HCT116 (cell line): ENCODE measurements at regions not wholly inside any gene's neighbourhood (a gene's known extent, or its start where the extent isn't known, plus 50 kb on each side); places are given as distances from the start of the nearest gene placed in this dataset.

ENCODE experiments used
- ATAC-seq: fragments of 200-7000 bp; cut with Tn5 transposase; 2 replicates; pipeline ENCODE4 v1.9.1; 2020; ENCODE audit warnings: mild to moderate bottlenecking, moderate library complexity
- BruUV-seq: library from RNA; stranded (reverse); fragments of 400-500 nt; replicated peaks from 2 replicates; lab custom pipeline; 2021; lab: Mats Ljungman, UMichigan
- CTCF ChIA-PET: fragments of 300-600 bp; sonication (Branson Sonifier 250); formaldehyde crosslinking; loops from one replicate; lab custom pipeline; 2021; ENCODE audit warnings: antibody characterized with exemption; lab: Charles Lee
- POLR2A ChIA-PET: fragments of 300-600, 350-600 bp; sonication (Branson Sonifier 250); formaldehyde crosslinking; loops from one replicate; lab custom pipeline; 2021; ENCODE audit warnings: antibody characterized with exemption; lab: Charles Lee
- RAD21 ChIA-PET, 2 experiments: fragments of 300-600 bp; sonication (Branson Sonifier 250); formaldehyde crosslinking; loops; one replicate each; lab custom pipeline; 2023; ENCODE audit warnings: low total read pairs in 2 of 2; ENCODE audit not compliant: uncharacterized antibody in 2 of 2, unreplicated experiment in 2 of 2, low non-redundant PET in 1 of 2; lab: Charles Lee
- DNase-seq: peaks from one replicate; pipeline ENCODE4 v3.0.0-alpha.2; 2010; ENCODE audit warnings: low read depth, low spot score
- H2AFZ ChIP-seq: fragments of 200-600 bp; shearing (Covaris generic), sonication (generic); 2 replicates; pipeline ENCODE4 v1.6.1; 2017; ENCODE audit warnings: low read depth, mixed run types, mixed read lengths, antibody characterized with exemption, low read length; ENCODE audit not compliant: poor library complexity, severe bottlenecking
- H3K27ac ChIP-seq: 2 replicates; pipeline ENCODE4 v1.5.1; 2012; ENCODE audit warnings: low read depth, low read length
- H3K27me3 ChIP-seq: fragments of 200-600 bp; sonication (generic); 2 replicates; pipeline ENCODE4 v1.6.1; 2016; ENCODE audit warnings: mixed run types, low read length, mixed read lengths; ENCODE audit not compliant: insufficient read depth
- H3K36me3 ChIP-seq, 2 experiments: fragments of 200-500 bp in 1 of 2; fragments of 200-600 bp in 1 of 2; sonication (Bioruptor generic) in 1 of 2; sonication (generic) in 1 of 2; 2 replicates each; pipeline versions ENCODE4 v1.5.1 to v1.6.1; 2014 to 2016; ENCODE audit warnings: low read length in 2 of 2, inconsistent platforms in 1 of 2, mixed read lengths in 1 of 2, mixed run types in 1 of 2; ENCODE audit not compliant: insufficient read depth in 2 of 2, control insufficient read depth in 1 of 2
- H3K4me1 ChIP-seq, 2 experiments: fragments of 200-600 bp in 1 of 2; sonication (generic) in 1 of 2; 2 replicates each; pipeline versions ENCODE4 v1.5.1 to v1.6.1; 2012 to 2017; ENCODE audit warnings: low read length in 2 of 2, inconsistent platforms in 1 of 2, mild to moderate bottlenecking in 1 of 2, mixed read lengths in 1 of 2, mixed run types in 1 of 2, moderate library complexity in 1 of 2; ENCODE audit not compliant: insufficient read depth in 2 of 2, control insufficient read depth in 1 of 2
- H3K4me2 ChIP-seq: fragments of 200-600 bp; sonication (generic); 2 replicates; pipeline ENCODE4 v1.6.1; 2017; ENCODE audit warnings: mixed run types, low read length, mixed read lengths
- H3K4me3 ChIP-seq, 2 experiments: fragments of 200-600 bp in 1 of 2; sonication (generic) in 1 of 2; replicated peaks in 1 of 2; 2 replicates each; pipeline ENCODE4 v1.5.1; 2011 to 2016; ENCODE audit warnings: low read length in 2 of 2, control low read depth in 1 of 2, low read depth in 1 of 2, mild to moderate bottlenecking in 1 of 2, mixed read lengths in 1 of 2, mixed run types in 1 of 2
- H3K79me2 ChIP-seq: fragments of 200-600 bp; sonication (generic); 2 replicates; pipeline ENCODE4 v1.6.1; 2017; ENCODE audit warnings: mild to moderate bottlenecking, mixed run types, low read length, moderate library complexity, mixed read lengths; ENCODE audit not compliant: insufficient read depth
- H3K9ac ChIP-seq: fragments of 200-600 bp; sonication (generic); 2 replicates; pipeline ENCODE4 v1.6.1; 2016; ENCODE audit warnings: low read length, mixed read lengths
- H3K9me2 ChIP-seq: fragments of 200-600 bp; sonication (generic), shearing (Covaris generic); 2 replicates; pipeline ENCODE4 v1.6.1; 2017; ENCODE audit warnings: mixed run types, mild to moderate bottlenecking, moderate library complexity; ENCODE audit not compliant: insufficient read depth
- H3K9me3 ChIP-seq, 2 experiments: fragments of 200-500 bp in 1 of 2; fragments of 200-600 bp in 1 of 2; sonication (Bioruptor generic) in 1 of 2; sonication (generic) in 1 of 2; 2 replicates each; pipeline ENCODE4 v1.6.1; 2014 to 2017; ENCODE audit warnings: low read length in 2 of 2, mixed read lengths in 2 of 2, inconsistent platforms in 1 of 2, low read depth in 1 of 2, mild to moderate bottlenecking in 1 of 2, mixed run types in 1 of 2, moderate library complexity in 1 of 2; ENCODE audit not compliant: control insufficient read depth in 1 of 2, insufficient read depth in 1 of 2
- H4K20me1 ChIP-seq: fragments of 200-600 bp; sonication (generic), shearing (Covaris generic); 2 replicates; pipeline ENCODE4 v1.6.1; 2017; ENCODE audit warnings: mixed run types, mild to moderate bottlenecking, moderate library complexity; ENCODE audit not compliant: insufficient read depth
- CTCF ChIP-seq, 3 experiments: fragments of 200-600 bp in 1 of 3; sonication (generic) in 1 of 3; IDR thresholded peaks in 2 of 3; conservative IDR thresholded peaks in 1 of 3; 2 replicates each; pipeline ENCODE4 v1.5.1; 2012 to 2017; ENCODE audit warnings: low read depth in 2 of 3, low read length in 2 of 3, antibody characterized with exemption in 1 of 3, borderline replicate concordance in 1 of 3, control low read depth in 1 of 3, mild to moderate bottlenecking in 1 of 3, mixed read lengths in 1 of 3, mixed run types in 1 of 3, moderate library complexity in 1 of 3; ENCODE audit not compliant: insufficient read depth in 1 of 3
- MAX ChIP-seq: IDR thresholded peaks from 2 replicates; pipeline ENCODE4 v1.6.1; 2012
- REST ChIP-seq: IDR thresholded peaks from 2 replicates; pipeline ENCODE4 v1.6.1; 2012; ENCODE audit warnings: low read depth
- YY1 ChIP-seq: IDR thresholded peaks from 2 replicates; pipeline ENCODE4 v1.6.1; 2011; ENCODE audit warnings: low read length, low read depth, moderate library complexity, mild to moderate bottlenecking; ENCODE audit not compliant: insufficient replicate concordance; ENCODE audit errors: extremely low read depth
- intact Hi-C: fragments of 100-400 bp; cut with micrococcal nuclease; formaldehyde crosslinking; loops from 2 replicates; pipeline ENCODE4 v1.10.0; 2022

- Histone ChIP-seq H3K4me3 (no peak overlapping the region), H3K79me2 (no peaks in the 10 kb centered on the region), H3K27ac (no peak overlapping the region), H2AFZ (no peak overlapping the region), H3K9me2 (no peaks in the 10 kb centered on the region), H3K4me1 (no peaks in the 10 kb centered on the region), H3K36me3 (no peaks in the 10 kb centered on the region), H3K9me3 (no peaks in the 10 kb centered on the region), H3K27me3 (no peaks in the 10 kb centered on the region), H3K9ac (no peak overlapping the region)
- intact Hi-C loops, result no loop called here
- RAD21 ChIA-PET, result no interaction called here
- POLR2A ChIA-PET, result no interaction called here
- ATAC-seq, result no peak
- CTCF ChIA-PET, result no interaction called here
- no TSS peak for BruUV-seq
- DNase-seq, result no peak
- TF ChIP-seq REST (no peak), MAX (no peak), YY1 (no peak), CTCF (IDR thresholded peaks at IDR 0.05 in 2 of 3, conservative IDR thresholded peaks at IDR 0.05 in 1 of 3; ENCODE audit: borderline replicate concordance in 1 of 3, insufficient read depth in 1 of 3, low read depth in 2 of 3, low read length in 2 of 3) (no peak)
- TF ChIP-seq, all 23 proteins: peak for 0
- no peak overlapping the region for H3K4me2 ChIP-seq
- no peaks in the 10 kb centered on the region for H4K20me1 ChIP-seq
These were observed 485.9 kb downstream of the PSAT1 start for GRCh38 chr9:78782858-78783257.
